H1 (cell line): ENCODE measurements at regions not wholly inside any gene's neighbourhood (a gene's known extent, or its start where the extent isn't known, plus 50 kb on each side); places are given as distances from the start of the nearest gene placed in this dataset.

Experiments
- CEBPB ChIP-seq: IDR thresholded peaks from 2 replicates; pipeline ENCODE4 v1.6.1; 2012; ENCODE audit warnings: low read depth, low read length
- CHD7 ChIP-seq: fragments of 300-600 bp; sonication (generic); IDR thresholded peaks from 2 replicates; pipeline ENCODE4 v1.7.1; 2012; ENCODE audit warnings: low read length, moderate library complexity, mild to moderate bottlenecking, inconsistent platforms; ENCODE audit not compliant: insufficient replicate concordance
- KDM1A ChIP-seq: fragments of 200-600, 300-600 bp; sonication (generic); IDR thresholded peaks from 2 replicates; pipeline ENCODE4 v1.7.1; 2016; ENCODE audit warnings: mild to moderate bottlenecking, low read length, borderline replicate concordance
- POLR2AphosphoS5 ChIP-seq: IDR thresholded peaks from 2 replicates; pipeline ENCODE4 v1.6.1; 2011; ENCODE audit warnings: low read depth, low read length
- RNF2 ChIP-seq: fragments of 200-900, 300-1000 bp; sonication (generic); IDR thresholded peaks from 2 replicates; pipeline ENCODE4 v1.7.1; 2016; ENCODE audit warnings: borderline replicate concordance, low read depth, mild to moderate bottlenecking, antibody characterized with exemption, low read length; ENCODE audit not compliant: poor library complexity, severe bottlenecking; ENCODE audit errors: missing control alignments
- SP1 ChIP-seq: IDR thresholded peaks from 2 replicates; pipeline ENCODE4 v1.6.1; 2011; ENCODE audit warnings: low read depth, low read length

GRCh38 chr10:10165415-10165814 is 852.3 kb upstream of the CELF2 start (continued):
- TF ChIP-seq CHD7 (peak; percentile 70), RNF2 (no peak), SP1 (peak; percentile 53; the same call in 1 of the 2 replicates), CEBPB (no peak), KDM1A (no peak), POLR2AphosphoS5 (no peak)
